Thoracic aorta (tissue), 2 donors: ENCODE measurements at regions not wholly inside any gene's neighbourhood (a gene's known extent, or its start where the extent isn't known, plus 50 kb on each side); places are given as distances from the start of the nearest gene placed in this dataset.
"Not testable (repeated sequence)": the region's sequence is repeated elsewhere in the genome, so short reads cannot be mapped to it uniquely, and the experiment has no call there.

ENCODE experiments used
- ATAC-seq: fragments of 150-250 bp; one replicate; pipeline ENCODE4 v1.8.0; 2017; ENCODE audit warnings: low read depth; ENCODE audit not compliant: insufficient number of reproducible peaks, low FRiP score
- DNase-seq: peaks from one replicate; pipeline ENCODE4 v3.0.0-alpha.2; 2020; ENCODE audit warnings: low spot score
- H3K27ac ChIP-seq, 2 donors: fragments of 200-600 bp; sonication (generic); 1 replicate in 1 of 2; 2 replicates in 1 of 2; pipeline ENCODE4 v1.5.1; 2016; ENCODE audit warnings: mild to moderate bottlenecking in 2 of 2, moderate library complexity in 2 of 2
- H3K27me3 ChIP-seq: fragments of 200-600 bp; sonication (generic); replicated peaks from 2 replicates; pipeline ENCODE4 v1.6.0; 2016; ENCODE audit warnings: mild to moderate bottlenecking; ENCODE audit not compliant: insufficient read depth
- H3K36me3 ChIP-seq: fragments of 200-600 bp; sonication (generic); one replicate; pipeline ENCODE4 v1.5.1; 2016
- H3K4me1 ChIP-seq, 2 donors: fragments of 200-600 bp; sonication (generic); 1 replicate in 1 of 2; 2 replicates in 1 of 2; pipeline versions ENCODE4 v1.5.1 to v1.6.0; 2016; ENCODE audit warnings: low read depth in 2 of 2, mild to moderate bottlenecking in 1 of 2; ENCODE audit not compliant: control insufficient read depth in 1 of 2
- H3K4me3 ChIP-seq: fragments of 200-600 bp; sonication (generic); 2 replicates; pipeline ENCODE4 v1.5.1; 2016; ENCODE audit warnings: mild to moderate bottlenecking
- H3K9me3 ChIP-seq: fragments of 200-600 bp; sonication (generic); 2 replicates; pipeline ENCODE4 v1.5.1; 2016
- TF ChIP-seq, protein P1 (sequence below): fragments of 200-600 bp; sonication (generic); IDR thresholded peaks from one replicate; pipeline ENCODE4 v1.5.1; 2019; ENCODE audit warnings: antibody characterized with exemption

- Histone ChIP-seq H3K27me3 (no peaks in the 10 kb centered on the region), H3K27ac (peak overlapping the region in 1 of 2 donors; percentile 51), H3K36me3 (no peaks in the 10 kb centered on the region), H3K4me1 (peaks cover 23 to 41% of the 10 kb centered on the region in 2 donors), H3K9me3 (no peaks in the 10 kb centered on the region), H3K4me3 (no peak overlapping the region)
- no peak for ATAC-seq
- DNase-seq = no peak
- TF ChIP-seq, protein P1, sequence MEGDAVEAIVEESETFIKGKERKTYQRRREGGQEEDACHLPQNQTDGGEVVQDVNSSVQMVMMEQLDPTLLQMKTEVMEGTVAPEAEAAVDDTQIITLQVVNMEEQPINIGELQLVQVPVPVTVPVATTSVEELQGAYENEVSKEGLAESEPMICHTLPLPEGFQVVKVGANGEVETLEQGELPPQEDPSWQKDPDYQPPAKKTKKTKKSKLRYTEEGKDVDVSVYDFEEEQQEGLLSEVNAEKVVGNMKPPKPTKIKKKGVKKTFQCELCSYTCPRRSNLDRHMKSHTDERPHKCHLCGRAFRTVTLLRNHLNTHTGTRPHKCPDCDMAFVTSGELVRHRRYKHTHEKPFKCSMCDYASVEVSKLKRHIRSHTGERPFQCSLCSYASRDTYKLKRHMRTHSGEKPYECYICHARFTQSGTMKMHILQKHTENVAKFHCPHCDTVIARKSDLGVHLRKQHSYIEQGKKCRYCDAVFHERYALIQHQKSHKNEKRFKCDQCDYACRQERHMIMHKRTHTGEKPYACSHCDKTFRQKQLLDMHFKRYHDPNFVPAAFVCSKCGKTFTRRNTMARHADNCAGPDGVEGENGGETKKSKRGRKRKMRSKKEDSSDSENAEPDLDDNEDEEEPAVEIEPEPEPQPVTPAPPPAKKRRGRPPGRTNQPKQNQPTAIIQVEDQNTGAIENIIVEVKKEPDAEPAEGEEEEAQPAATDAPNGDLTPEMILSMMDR = no peak
Observed at GRCh38 chr15:35698331-35698730, 152.4 kb upstream of the DPH6 start.

- Histone ChIP-seq H3K4me3 (no peak overlapping the region), H3K27ac (no peak overlapping the region), H3K9me3 (no peaks in the 10 kb centered on the region), H3K36me3 (no peaks in the 10 kb centered on the region), H3K27me3 (no peaks in the 10 kb centered on the region), H3K4me1 (peaks cover 15 to 35% of the 10 kb centered on the region in 2 donors)
- TF ChIP-seq, protein P1 = no peak
- DNase-seq (no peak), ATAC-seq (no peak)
Observed at GRCh38 chr15:35698966-35699575, 153.1 kb upstream of the DPH6 start.

- H3K27ac ChIP-seq, ATAC-seq, H3K36me3 ChIP-seq, H3K4me3 ChIP-seq, H3K27me3 ChIP-seq, H3K9me3 ChIP-seq, DNase-seq: not testable (repeated sequence)
- peaks cover 14 to 36% of the 10 kb centered on the region in 2 donors for H3K4me1 ChIP-seq
Observed at GRCh38 chr15:35700091-35700593, 154.2 kb upstream of the DPH6 start.

DNA sequence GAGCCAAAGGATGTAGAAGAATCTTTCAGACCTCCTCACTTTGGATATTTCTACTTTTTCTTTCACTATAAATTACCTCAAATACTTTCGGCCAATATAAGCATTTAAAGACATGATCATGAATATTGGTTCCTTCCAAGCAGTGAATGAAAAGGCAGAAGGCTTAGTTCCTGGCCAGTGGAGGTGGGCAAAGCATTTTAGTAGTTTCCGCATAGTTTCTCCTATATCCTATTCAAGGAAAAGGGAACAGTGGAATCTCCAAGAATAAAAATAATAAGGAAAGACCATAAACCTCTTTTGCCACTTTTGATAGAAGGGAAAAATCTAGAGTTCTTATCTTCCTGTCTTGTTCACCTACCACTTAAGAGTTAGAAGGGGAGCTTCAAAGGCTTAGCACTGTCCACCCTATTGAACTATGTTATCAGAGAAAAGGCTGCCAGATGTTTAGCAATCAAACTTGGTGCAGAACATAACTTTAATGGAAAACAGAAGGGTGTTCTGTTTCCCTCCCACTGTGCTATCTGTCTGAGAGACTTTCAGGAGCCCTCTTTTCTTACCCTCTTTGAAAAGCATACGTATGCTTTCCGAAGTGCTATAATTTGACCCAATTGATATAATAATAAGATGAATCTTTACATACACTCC is 155.6 kb upstream of the DPH6 start:
- Histone ChIP-seq H3K4me3 (no peak overlapping the region), H3K27me3 (no peaks in the 10 kb centered on the region), H3K9me3 (no peaks in the 10 kb centered on the region), H3K36me3 (no peaks in the 10 kb centered on the region), H3K27ac (no peak overlapping the region), H3K4me1 (peaks cover 19 to 50% of the 10 kb centered on the region in 2 donors)
- ATAC-seq = no peak
- no peak for DNase-seq
- TF ChIP-seq, protein P1 = no peak

GRCh38 chr15:35702946-35703495 is 157.1 kb upstream of the DPH6 start:
- Histone ChIP-seq H3K27ac (no peak overlapping the region), H3K4me1 (peaks cover 9 to 37% of the 10 kb centered on the region in 2 donors), H3K9me3 (no peaks in the 10 kb centered on the region), H3K27me3 (no peaks in the 10 kb centered on the region), H3K4me3 (no peak overlapping the region), H3K36me3 (no peaks in the 10 kb centered on the region)
- ATAC-seq (no peak), DNase-seq (no peak)
- TF ChIP-seq, protein P1 = no peak
